ENCODE measurements at regions not wholly inside any gene's neighbourhood (a gene's known extent, or its start where the extent isn't known, plus 50 kb on each side); places are given as distances from the start of the nearest gene placed in this dataset.

DNA sequence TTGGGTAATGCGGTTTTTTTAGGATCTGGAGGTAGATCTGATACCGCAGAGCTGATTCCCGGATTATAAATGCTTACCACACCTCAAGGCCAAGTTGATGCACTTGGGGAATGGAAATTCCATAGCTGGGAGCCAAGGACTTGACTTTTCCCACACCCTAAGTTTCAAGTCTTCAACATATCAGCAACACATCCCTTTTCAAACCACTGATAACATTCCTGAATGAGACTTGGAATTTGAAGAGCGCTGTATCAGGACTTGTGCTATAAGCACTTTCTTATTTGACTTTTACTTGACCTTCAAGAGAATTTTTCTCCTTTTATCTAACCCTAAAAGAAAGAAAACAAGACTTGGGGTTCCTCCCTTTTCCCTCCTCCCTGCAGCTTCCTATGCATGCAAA lies 90.6 kb upstream of the NAA20 start:
- TF ChIP-seq POLR2A (IDR thresholded peaks at IDR 0.05) = no peak
- TF ChIP-seq, protein P1, sequence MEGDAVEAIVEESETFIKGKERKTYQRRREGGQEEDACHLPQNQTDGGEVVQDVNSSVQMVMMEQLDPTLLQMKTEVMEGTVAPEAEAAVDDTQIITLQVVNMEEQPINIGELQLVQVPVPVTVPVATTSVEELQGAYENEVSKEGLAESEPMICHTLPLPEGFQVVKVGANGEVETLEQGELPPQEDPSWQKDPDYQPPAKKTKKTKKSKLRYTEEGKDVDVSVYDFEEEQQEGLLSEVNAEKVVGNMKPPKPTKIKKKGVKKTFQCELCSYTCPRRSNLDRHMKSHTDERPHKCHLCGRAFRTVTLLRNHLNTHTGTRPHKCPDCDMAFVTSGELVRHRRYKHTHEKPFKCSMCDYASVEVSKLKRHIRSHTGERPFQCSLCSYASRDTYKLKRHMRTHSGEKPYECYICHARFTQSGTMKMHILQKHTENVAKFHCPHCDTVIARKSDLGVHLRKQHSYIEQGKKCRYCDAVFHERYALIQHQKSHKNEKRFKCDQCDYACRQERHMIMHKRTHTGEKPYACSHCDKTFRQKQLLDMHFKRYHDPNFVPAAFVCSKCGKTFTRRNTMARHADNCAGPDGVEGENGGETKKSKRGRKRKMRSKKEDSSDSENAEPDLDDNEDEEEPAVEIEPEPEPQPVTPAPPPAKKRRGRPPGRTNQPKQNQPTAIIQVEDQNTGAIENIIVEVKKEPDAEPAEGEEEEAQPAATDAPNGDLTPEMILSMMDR (IDR thresholded peaks at IDR 0.05) = no peak
- no peak overlapping the region for H3K4me3 ChIP-seq (ENCODE audit: low read depth, poor library complexity, severe bottlenecking)
- 28 to 34% methylated on average over 4 of the region's 4 CpGs for WGBS, 2 donors
- intact Hi-C loops (cut with DNase I; ENCODE audit: low total_unique reads) = no loop called here
- DNase-seq (ENCODE audit: low spot score in 2 of 2) = no peak

DNA sequence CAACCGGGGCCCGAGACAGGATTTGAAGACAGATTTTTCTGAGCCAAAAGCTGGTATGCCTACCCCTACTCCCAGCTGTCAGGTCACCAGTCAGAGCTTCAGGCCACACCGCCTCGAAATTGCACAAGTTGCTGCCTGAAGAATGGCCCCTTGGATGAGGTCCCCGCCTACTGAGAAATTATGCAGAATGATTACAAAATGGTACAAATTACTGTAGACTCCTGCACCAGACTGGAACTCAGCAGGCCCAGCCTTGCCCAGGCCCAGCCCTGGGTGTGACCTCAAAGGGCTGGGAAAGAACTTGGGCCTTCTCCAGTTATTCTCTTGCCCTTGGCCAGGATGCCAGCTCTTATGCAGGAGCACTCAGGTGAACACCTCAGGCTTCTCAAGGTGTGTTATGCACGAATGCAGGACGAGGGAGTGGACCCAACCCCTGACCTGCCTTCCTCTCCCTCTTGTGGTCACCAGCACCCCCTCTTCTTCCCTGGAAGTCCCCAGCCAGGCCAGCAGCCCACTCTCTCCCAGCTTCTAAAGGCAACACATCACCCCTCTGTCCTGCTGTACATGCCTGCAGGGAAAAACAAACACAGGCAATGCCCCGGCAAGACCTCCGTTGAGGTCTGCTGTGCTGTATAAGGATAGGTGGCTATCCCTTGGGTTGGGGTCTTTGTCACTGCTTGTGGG lies 88.7 kb upstream of the NAA20 start:
- DNase-seq (ENCODE audit: low spot score in 2 of 2) = peak in 1 of 2 donors; percentile 74
- TF ChIP-seq POLR2A (IDR thresholded peaks at IDR 0.05) = no peak
- intact Hi-C loops (cut with DNase I; ENCODE audit: low total_unique reads) = no loop called here
- no peak overlapping the region for H3K4me3 ChIP-seq (ENCODE audit: low read depth, poor library complexity, severe bottlenecking)
- 55 to 56% methylated on average over 9 of the region's 9 CpGs for WGBS, 2 donors

DNA sequence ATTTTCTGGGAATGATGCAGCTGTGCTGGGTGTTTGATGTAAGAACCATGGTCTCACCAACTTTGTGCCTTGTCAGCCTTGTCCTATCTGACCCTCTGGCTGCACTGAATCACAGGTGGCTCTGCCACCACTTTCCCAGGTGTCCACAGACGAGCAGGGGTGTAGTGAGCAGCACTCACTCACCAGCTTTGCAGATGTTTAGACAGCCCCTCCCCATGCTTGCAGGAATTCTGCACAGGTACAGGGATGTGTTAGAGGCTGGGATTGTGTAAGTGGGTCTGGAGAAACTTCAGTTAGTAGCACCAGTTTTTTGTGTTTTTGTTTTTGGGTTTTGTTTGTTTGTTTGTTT lies 88.2 kb upstream of the NAA20 start:
- TF ChIP-seq POLR2A (IDR thresholded peaks at IDR 0.05) = no peak
- TF ChIP-seq, protein P1 (IDR thresholded peaks at IDR 0.05) = no peak
- H3K4me3 ChIP-seq (ENCODE audit: low read depth, poor library complexity, severe bottlenecking) = no peak overlapping the region
- no peak for DNase-seq (ENCODE audit: low spot score in 2 of 2)
- intact Hi-C loops (cut with DNase I; ENCODE audit: low total_unique reads) = no loop called here
- 45 to 53% methylated on average over 1 of the region's 1 CpG for WGBS, 2 donors

DNA sequence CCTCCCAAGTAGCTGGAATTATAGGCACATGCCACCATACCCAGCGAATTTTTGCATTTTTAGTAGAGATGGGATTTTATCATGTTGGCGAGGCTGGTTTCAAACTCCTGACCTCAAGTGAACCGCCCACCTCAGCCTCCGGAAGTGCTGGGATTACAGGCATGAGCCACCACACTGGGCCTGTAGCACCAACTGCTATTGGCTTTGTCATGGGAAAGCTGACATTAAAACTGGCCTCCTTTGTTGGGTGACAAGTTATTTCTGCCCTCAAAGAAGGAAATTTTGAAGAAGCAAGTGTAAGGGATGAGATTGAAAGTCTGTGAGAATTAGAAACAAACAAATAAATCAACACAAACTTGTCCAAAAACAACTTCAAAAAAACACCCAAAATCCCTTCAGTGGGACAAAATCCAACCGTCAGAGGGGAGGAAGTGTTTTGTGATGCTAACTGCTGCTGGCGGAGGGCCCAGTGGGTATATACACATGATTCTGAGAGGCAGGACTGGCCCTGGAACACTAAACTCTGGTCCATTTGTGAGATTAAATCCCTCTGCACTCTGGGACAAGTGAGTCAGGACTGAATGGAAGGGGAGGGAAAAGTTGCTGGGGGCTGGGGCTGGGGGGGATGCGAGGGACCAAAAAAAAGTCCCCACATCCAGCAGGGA lies 87.5 kb upstream of the NAA20 start:
- WGBS, 2 donors = 69 to 70% methylated on average over 7 of the region's 7 CpGs
- intact Hi-C loops (cut with DNase I; ENCODE audit: low total_unique reads) = no loop called here
- DNase-seq (ENCODE audit: low spot score in 2 of 2) = no peak
- TF ChIP-seq, protein P1 (IDR thresholded peaks at IDR 0.05) = no peak
- TF ChIP-seq POLR2A (IDR thresholded peaks at IDR 0.05) = no peak
- H3K4me3 ChIP-seq (ENCODE audit: low read depth, poor library complexity, severe bottlenecking) = no peak overlapping the region

DNA sequence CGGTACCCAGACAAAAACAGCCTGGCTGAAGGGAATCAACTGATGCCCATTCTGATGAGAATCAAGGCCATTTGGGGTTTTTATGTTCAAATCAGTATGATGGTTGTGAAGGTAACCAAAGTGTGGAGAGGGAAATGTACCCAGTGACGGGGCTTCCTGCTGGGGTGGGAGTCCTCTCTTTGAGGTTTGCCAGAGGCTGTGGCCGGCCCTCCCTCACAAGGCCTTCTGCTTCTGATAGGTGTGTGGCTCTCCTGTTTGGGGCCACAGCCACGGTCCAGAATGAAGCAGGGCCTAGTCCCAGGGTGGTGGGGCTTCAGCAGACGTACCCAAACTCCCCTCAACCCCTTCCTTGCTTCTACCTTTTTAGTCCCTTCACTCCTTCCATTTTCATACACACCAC lies 86.7 kb upstream of the NAA20 start:
- H3K4me3 ChIP-seq (ENCODE audit: low read depth, poor library complexity, severe bottlenecking) = no peak overlapping the region
- 70 to 89% methylated on average over 5 of the region's 5 CpGs for WGBS, 2 donors

DNA sequence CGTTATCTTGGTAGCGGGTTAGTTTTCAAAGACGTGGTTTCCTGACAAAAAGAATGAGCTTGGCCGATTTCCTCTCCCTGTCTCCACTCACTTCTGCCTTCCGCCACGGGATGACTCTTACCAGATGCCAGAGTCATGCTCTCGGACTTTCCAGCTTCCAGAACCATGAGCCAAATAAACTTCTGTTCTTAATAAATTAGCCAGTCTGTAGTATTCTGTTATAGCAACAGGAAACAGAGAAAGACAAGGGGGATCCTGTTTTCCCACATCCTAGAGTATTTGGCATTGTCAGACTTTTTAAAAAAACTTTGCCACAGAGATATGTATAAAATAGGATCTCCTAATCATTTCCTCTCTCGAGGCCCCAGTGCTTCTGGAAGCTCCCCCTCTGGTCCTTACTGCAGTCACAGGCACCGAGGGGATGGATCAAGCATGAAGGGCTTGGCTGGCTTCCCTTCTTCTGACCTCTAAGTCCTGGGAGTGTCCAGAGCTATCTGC lies 84.9 kb upstream of the NAA20 start:
- intact Hi-C loops (cut with DNase I; ENCODE audit: low total_unique reads) = no loop called here
- peak in 1 of 2 donors; percentile 66 for DNase-seq (ENCODE audit: low spot score in 2 of 2)
- no peak overlapping the region for H3K4me3 ChIP-seq (ENCODE audit: low read depth, poor library complexity, severe bottlenecking)
- TF ChIP-seq POLR2A (IDR thresholded peaks at IDR 0.05) = no peak
- TF ChIP-seq, protein P1 (IDR thresholded peaks at IDR 0.05) = no peak
- 28 to 38% methylated on average over 9 of the region's 9 CpGs for WGBS, 2 donors

More for the DNA sequence above, 86.7 kb upstream of the NAA20 start:
- intact Hi-C loops (cut with DNase I; ENCODE audit: low total_unique reads) = no loop called here
- no peak for DNase-seq (ENCODE audit: low spot score in 2 of 2)
- TF ChIP-seq POLR2A (IDR thresholded peaks at IDR 0.05) = no peak
- TF ChIP-seq, protein P1 (IDR thresholded peaks at IDR 0.05) = no peak
